H4 (cell line): ENCODE measurements at regions not wholly inside any gene's neighbourhood (a gene's known extent, or its start where the extent isn't known, plus 50 kb on each side); places are given as distances from the start of the nearest gene placed in this dataset.
"Not testable (repeated sequence)": the region's sequence is repeated elsewhere in the genome, so short reads cannot be mapped to it uniquely, and the experiment has no call there.

Experiments used
- DNase-seq: peaks from one replicate; pipeline ENCODE4 v3.0.0-alpha.2; 2015; ENCODE audit warnings: low spot score

DNA sequence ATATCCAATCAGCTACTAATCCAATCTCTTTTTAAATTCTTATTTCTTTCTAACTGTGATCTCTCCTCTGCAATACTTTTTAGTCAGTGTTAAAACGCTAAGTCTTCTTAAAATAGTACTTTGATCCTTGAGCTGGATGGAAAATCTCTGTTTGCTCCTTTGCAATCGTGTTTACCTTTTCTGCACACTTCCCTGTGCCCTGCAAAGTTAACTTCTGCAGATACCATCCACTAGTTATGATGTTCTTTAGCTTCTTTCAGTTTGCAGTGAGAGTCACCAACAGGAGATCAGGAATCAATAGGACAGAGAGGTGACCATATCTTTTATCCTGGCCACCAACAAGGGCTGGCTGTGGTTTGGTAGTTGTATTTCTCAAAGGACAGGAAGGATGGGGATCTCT, 391.5 kb downstream of the GASK1B start:
- DNase-seq, result no peak

DNA sequence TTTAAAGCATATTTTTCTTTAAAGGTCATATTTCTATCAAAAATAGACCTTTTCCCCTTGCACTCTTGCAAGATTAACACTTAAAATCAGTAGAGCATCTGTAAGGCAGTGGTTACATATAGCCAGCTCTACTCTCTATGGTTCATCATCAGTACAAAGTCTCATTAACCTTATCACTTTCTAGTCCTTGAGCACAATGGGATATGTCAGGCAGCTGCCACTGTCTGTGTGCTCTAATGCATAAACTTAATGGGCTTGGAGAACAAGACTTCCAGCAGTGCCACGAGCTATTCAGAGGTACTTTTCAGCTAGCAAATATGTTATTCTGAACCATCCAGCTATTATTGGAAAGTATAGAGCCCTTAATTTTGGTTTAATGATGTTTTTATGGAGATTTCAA, 393.7 kb downstream of the GASK1B start:
- no peak for DNase-seq

DNA sequence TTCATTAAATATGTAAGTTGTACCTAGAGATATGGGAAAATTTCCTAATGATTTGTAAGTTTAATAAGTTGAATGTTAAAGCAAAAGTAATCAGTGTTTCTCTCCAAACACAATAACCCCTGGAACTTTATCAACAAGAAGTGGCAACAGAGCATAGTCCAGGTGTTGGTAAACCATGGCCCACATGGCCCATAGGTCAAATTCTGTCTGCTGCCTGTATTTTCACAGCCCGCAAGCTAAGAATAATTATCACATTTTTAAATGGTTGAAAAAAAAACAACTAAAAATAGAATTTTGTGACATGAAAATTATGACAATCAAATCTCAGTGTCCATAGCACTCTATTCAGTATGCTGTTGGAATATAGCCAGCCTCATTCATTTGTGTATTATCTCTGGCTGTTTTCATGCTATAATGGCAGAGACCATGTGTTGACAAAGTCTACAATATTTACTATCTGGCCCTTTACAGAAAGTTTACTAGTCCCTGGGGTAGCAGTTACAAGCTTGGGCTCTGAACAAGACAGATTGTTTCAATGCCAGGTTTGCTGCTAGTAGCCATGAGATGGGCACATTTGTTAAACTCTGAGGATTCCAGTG, 395.8 kb downstream of the GASK1B start:
- DNase-seq, result no peak

DNA sequence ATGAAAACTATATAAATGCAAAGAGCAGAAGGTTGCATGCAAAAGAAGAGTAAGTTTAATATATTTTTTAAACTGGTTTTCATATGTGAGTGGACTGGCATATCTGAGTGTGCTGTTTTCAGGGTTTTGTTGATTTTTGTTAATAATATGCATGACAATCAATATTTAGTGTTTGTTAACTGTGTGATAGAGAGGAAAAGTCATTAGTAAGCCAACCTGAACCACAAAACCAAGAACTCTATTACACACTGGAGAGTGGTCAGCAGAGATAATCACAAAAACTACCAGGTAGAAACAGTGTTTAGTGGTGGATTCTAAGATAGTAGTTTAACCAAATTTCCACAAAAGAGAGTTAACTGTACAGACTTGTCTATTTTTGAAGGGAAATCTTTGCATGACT, 396.9 kb downstream of the GASK1B start:
- no peak for DNase-seq

GRCh38 chr4:157772907-157773306, 399.9 kb downstream of the GASK1B start:
- no peak for DNase-seq

- no peak for DNase-seq
Measured at GRCh38 chr4:157768419-157768818, 404.4 kb downstream of the GASK1B start.

DNA sequence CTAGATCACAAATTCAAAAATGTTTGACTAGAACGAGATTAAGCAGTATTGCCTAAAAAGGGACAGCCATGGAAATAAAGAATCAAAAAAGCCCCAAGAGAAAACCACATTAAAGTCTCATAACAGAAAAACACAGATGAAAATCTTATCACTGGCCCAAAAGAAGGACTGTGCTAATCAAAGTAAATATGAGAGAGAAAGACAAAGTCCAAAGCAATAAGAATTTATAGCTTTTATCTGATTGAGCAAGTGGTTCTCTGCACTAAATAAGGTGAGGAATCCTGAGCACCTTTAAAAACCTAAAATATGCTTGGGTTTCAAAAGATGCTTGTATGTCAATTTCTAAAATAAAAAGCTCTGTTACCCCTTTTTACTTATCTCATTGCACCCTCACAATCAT, 409.3 kb downstream of the GASK1B start:
- no peak for DNase-seq

GRCh38 chr4:157754410-157754809, 418.4 kb downstream of the GASK1B start:
- no peak for DNase-seq

DNA sequence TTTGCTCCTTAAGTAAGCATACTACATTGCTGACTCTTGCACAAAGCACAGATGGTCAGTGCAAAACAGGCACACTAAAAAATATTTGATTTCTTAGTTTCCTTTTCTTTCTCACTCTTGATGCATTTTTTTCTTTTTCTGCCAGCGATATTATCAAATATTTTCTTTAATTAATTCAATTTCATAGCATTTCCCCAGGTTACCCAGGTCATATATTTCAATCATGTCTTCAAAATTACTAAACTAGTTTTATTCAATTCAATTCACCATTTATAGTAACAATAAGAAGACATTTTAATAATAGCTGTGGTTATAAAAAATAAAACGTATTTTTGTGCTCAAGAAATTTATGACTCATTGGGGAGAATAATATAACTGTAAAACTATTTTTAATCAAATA, 421.2 kb downstream of the GASK1B start:
- DNase-seq, result no peak

DNA sequence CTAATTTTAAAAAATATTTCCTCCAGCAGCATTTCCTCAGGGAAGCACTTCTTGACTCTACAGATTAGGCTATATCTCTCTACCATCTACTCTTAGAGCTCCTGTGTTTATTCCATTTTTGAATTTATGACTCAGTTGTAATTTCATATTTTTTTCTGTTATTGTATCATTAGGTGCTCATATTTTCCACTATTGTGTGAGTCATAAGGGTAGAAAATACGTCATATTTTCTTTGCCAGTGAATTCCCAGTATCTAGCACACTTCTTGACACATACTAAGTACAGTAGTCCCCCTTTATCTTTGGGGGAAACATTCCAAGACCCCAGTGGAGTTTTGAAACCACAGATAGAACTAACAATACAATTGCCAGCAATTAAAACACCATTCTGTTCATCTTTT, 431.2 kb downstream of the GASK1B start:
- DNase-seq, result no peak

GRCh38 chr4:157739242-157739641, 433.6 kb downstream of the GASK1B start:
- peak; percentile 49 for DNase-seq

- DNase-seq, result no peak
Measured at GRCh38 chr4:157728215-157728614, 444.6 kb downstream of the GASK1B start.

- DNase-seq, result no peak
Measured at GRCh38 chr4:157727163-157727562, 445.7 kb downstream of the GASK1B start.

- no peak for DNase-seq
Measured at GRCh38 chr4:157722146-157722545, 450.7 kb downstream of the GASK1B start.

- peak; percentile 16 for DNase-seq
Measured at GRCh38 chr4:157713342-157713741, 459.5 kb downstream of the GASK1B start.

DNA sequence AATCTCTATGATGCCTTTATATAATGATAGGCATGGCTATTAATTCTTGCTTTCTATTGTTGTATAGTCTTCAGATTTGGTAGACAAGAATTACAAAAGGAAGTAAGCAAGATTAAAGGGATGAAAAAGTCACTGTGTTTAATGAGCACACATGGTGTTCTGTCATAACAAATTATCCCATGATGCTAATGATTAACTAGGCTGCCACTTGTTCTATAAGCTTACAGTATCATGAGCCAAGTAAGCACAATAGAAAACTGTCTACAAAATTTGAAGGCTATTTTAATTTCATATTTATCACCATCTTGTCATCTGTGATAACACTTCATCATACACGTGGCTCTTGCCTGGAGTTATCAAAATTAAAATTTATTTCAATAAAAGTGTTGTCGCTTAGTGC, 466.7 kb downstream of the GASK1B start:
- no peak for DNase-seq

DNA sequence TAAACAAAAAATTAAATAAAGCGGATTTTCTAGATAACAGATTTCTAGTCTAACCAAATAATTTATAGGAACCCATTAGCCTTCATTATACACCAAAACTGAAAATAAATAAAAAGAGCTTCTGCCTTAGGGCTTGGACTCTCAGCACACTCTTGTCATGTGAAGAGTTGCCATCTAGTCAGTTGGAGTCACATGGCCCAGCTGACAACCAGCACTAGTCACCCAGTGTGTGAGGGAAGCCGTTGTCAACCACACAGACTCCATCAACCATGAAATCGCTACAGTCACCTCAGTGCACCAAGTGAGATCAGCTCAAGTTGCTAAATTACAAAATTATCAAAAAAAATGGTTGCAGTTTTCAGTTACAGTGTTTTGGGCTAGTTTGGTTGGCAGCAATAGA, 470.0 kb downstream of the GASK1B start:
- peak; percentile 8 for DNase-seq

DNA sequence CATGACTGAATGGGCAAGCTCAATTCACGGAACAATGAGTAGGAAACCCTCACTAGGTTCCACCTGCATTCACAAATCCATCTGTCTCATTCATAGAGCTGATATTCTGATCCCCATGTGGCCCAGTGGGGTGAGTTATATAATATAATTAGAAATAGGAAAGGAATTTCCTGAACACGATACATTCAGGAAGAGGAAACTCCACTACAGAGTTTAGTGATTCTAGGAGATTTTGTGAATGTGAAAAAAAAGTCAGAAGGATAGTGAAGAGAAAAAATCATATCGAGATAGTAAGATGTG, 471.2 kb downstream of the GASK1B start:
- DNase-seq, result no peak

GRCh38 chr4:157700898-157701694, 471.7 kb downstream of the GASK1B start:
- no peak for DNase-seq

DNA sequence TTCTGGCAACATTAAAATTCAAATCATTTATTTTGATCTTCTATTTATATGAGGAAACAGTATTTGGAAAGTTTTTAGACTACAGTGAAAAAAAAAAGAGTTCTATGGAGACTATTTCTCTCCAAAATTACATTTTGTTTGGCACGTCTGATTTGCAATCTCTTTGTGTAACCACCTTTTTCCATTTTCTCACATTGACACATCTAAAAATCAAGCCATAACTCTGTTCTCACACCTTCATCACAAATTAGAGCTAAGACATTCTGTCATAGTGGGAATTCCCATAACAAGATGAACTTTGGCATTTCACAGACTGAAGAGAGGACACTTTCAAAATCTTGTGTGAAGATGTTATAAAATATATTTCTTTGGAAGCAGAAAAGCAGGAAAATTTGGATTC, 468.9 kb downstream of the GRIA2 start:
- DNase-seq, result no peak

- no peak for DNase-seq
Measured at GRCh38 chr4:157687971-157688370, 467.4 kb downstream of the GRIA2 start.

GRCh38 chr4:157679326-157679725, 458.8 kb downstream of the GRIA2 start:
- not testable (repeated sequence) for DNase-seq

DNA sequence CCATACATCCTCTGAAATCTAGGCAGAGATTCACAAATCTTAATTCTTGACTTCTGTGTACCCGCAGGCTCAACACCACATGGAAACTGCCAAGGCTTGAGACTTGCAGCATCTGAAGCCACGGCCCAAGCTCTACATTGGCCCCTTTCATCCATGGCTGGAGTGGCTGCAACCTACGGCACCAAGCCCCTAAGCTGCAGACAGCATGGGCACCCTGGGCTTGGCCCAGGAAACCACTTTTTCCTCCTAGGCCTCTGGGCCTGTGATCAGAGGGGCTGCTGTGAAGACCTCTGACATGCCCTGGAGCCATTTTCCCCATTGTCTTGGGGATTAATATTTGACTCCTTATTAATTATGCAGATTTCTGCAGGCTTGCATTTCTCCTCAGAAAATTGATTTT, 457.9 kb downstream of the GRIA2 start:
- DNase-seq, result no peak

GRCh38 chr4:157674699-157675098, 454.2 kb downstream of the GRIA2 start:
- DNase-seq, result no peak
